Limb (tissue), 2 donors: ENCODE measurements at regions not wholly inside any gene's neighbourhood (a gene's known extent, or its start where the extent isn't known, plus 50 kb on each side); places are given as distances from the start of the nearest gene placed in this dataset.
"Not testable (repeated sequence)": the region's sequence is repeated elsewhere in the genome, so short reads cannot be mapped to it uniquely, and the experiment has no call there.

Experiments
- DNase-seq, 2 donors: peaks; one replicate each; pipeline ENCODE4 v3.0.0-alpha.2; 2016; ENCODE audit errors: extremely low spot score in 2 of 2

DNA sequence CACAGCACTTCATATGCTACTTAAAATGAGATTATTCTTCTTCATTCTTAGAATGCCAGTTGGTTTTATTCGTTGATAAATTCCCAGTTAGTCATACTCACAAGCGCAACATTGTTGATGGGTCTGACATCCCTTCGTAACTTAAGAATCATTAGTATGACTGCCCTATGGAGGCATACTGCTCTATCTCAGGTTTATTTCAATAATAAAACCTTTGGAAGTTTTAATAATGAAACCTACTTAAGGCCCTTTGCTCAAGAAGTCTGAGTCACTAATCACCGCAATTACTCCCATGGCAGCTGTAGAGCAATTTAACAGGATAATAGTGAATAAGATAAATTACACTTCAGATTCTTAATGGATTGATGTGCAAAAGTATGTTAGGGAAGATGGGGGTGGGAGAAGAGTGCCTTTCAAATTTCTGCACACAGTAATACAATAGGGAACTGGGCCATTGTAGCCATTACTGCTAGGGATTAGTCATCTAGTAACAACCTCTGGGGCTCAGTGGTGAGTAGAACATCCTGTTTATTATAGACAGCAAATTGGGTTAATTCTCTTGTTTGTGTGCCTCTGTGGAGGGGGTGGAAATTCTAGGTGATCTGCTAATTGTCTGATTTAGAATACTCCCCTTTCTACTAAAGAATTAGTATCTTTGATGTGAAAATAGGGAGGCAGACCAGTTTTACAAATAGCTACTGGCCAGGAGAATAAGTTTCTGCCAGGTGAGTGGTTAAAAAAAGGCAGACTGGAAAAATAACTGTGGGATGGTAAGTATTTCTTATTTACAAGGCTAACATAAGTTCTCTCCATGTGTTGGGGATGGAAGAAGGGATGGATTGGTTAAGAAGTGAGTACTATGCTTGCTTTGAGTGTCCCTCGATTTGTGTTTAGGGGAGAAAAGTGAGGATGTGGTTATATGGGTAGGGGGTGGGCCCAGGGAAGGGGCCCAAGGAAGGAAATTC is 74.5 kb upstream of the VKORC1L1 start:
- DNase-seq: no peak

DNA sequence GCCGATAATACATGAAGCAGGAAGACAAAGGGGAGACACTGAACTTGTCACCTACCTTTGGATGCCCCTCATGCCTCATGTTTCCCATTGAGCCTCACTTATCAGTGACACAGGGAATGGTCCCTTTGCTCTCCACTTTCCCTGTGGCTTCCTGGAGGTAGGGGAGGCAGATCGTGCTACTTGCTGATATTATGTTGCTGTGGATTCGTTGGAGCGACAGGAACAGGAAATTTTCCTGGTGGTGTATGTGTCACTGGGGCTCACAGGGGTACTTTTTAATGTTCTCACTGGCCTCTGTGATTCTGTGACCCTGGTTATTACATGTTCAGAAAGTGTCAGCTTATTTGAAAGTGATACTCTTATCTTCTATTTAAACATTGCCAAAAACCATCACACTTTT is 72.7 kb upstream of the VKORC1L1 start:
- not testable (repeated sequence) for DNase-seq

DNA sequence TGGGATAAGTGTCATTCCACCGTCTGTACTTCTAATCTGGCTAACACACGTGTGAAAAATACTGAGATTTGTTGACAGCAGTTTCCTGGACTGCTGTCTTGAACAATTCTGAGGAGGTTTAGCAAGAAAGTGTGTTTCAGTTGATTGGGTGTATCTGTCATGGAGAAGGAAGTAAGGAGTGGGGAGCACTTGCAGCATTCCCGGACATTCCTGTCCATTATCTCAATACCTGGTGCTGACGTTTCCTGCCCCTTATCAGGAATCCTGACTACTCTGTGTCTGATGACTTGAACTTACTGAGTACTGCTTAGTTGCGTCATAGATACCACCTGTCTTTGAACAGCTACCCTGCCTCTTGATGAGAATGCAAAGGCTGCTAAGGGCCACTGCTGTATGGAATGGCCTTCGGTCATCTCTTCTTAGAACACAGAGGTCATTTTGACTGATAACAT is 72.0 kb upstream of the VKORC1L1 start:
- DNase-seq: no peak

- no peak for DNase-seq
Observed at GRCh38 chr7:65804887-65805286, 68.0 kb upstream of the VKORC1L1 start.

DNA sequence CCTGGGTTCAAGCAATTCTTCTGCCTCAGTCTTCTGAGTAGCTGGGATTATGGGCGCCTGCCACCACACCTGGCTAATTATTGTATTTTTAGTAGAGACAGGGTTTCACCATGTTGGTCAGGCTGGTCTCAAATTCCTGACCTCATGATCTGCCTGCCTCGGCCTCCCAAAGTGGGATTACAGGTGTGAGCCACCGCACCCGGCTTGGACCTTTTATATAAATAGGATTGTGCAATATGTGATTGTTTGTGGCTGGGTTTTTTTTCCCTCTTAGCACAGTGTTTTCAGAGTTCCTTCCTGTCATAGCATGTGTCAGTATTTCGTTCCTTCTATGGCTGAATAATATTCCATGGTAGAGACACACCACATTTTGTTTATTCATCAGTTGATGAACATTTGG is 65.8 kb upstream of the VKORC1L1 start:
- DNase-seq: not testable (repeated sequence)

DNA sequence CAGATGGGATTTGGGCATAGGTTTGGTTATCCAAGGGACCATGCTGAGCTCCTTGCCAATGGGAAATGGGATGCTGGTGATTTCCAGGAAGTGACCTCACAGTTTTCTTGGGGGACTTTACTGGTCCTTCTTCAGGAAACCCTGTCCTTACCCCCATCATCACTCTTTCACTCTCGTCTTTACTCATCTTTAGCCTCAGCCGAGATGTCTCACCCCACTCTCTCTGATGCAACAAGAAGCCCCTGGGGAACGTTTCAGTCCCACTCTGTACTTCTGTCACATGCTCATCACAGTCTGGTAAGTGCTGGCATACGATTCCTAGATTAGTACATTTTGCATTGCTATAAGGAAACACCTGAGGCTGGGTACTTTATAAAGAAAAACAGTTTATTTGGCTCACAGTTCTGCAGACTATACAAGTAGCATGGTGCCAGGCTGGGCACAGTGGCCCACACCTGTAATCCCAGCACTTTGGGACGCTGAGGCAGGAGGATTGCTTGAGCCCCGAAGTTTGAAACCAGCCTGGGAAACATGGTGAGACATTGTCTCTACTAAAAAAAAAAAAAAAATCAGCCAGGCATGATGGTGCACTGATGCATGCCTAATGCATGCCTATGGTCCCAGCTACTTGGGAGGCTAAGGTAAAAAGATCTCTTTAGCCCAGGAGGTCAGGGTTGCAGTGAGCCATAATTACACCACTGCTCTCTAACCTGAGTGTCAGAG is 63.5 kb upstream of the VKORC1L1 start:
- no peak for DNase-seq

DNA sequence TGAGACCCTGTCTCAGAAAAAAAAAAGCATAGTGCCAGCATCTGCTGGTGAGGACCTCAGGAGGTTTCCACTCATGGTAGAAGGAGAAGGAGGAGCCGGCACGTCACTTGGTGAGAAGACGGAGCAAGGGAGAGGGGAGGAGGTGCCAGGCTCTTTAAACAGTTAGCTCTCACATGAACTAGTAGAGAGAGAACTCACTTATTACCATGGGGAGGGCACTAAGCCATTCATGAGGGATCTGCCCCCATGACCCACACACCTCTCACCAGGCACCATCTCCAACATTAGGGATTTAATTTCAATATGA is 62.9 kb upstream of the VKORC1L1 start:
- DNase-seq: no peak

DNA sequence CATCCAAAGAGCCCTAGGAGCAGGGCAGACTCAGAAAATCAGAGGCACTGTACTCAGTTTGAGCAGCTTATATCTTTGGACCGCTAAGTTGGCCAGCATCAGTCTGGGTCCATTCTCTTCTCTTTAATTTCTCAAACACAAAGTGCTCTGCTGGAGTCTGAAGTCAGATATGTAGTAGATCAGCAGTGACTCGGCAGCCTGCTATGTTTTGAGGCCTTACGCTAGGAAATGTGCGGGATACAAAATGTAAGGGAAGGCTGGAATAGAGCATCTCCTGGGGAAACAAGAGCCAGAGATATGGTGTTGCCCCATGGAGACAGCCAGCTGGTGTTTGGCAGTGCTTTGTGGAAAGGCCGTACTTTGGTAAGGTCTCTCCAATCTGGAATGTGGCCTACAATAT is 60.6 kb upstream of the VKORC1L1 start:
- DNase-seq: no peak

DNA sequence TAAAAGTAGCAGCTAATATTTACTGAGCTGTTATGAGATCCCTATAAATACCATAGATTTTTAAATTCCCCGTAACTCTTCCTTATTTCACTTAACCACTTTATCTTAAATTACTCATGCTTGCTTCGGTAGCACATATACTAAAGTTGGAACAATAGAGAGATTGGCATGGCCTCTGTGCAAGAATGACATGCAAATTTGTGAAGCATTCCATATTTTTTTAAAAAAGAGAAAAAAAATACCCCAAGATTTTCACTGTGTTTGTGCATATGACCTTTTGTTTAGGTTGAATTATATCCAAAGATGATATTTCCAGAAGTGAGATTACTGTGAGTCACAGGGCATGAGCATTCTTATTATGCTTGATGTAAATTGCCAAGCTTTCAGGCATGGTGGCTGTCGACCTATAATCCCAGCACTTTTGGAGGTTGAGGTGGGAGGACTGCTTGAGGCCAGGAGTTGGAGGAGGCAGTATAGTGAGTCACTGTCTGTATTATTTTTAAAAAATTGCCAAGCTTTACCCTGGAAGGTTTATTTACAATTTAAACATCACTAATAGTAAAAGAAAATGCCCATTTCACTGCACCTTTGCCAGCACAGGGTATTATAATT is 58.2 kb upstream of the VKORC1L1 start:
- DNase-seq: not testable (repeated sequence)

GRCh38 chr7:65820287-65820950 is 52.5 kb upstream of the VKORC1L1 start:
- DNase-seq: no peak
